ENCODE measurements at regions not wholly inside any gene's neighbourhood (a gene's known extent, or its start where the extent isn't known, plus 50 kb on each side); places are given as distances from the start of the nearest gene placed in this dataset.
A peak's percentile ranks its signal among the peaks of the same experiment; 100 is the strongest.

DNA sequence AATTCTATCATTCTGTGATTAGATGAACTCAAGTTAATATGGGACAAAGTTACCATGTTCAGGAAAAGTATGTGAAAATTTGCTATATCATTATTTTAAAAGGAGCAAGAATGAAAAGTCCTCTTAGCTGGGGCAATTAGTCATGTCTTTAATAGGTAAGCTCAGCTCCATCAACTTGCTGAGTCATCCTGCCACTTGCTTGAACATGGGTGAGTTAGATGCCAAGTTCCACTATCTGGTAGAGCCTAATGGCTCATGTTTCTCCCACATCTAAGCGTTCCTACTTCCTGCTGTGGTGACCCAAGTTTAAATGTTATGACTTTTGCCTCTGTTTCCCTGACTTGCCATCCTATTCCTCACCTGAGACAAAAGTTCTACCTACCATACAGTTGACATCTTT is 276.8 kb downstream of the ZNF674 start:
- no peak overlapping the region for H3K27ac Mint-ChIP-seq
- TF ChIP-seq, protein P1, sequence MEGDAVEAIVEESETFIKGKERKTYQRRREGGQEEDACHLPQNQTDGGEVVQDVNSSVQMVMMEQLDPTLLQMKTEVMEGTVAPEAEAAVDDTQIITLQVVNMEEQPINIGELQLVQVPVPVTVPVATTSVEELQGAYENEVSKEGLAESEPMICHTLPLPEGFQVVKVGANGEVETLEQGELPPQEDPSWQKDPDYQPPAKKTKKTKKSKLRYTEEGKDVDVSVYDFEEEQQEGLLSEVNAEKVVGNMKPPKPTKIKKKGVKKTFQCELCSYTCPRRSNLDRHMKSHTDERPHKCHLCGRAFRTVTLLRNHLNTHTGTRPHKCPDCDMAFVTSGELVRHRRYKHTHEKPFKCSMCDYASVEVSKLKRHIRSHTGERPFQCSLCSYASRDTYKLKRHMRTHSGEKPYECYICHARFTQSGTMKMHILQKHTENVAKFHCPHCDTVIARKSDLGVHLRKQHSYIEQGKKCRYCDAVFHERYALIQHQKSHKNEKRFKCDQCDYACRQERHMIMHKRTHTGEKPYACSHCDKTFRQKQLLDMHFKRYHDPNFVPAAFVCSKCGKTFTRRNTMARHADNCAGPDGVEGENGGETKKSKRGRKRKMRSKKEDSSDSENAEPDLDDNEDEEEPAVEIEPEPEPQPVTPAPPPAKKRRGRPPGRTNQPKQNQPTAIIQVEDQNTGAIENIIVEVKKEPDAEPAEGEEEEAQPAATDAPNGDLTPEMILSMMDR (IDR thresholded peaks at IDR 0.05), result no peak
- H3K27me3 Mint-ChIP-seq (ENCODE audit: insufficient read depth), result peaks cover 2% of the 10 kb centered on the region; the same call in 1 of the 2 replicates
- no peak overlapping the region for H3K4me3 Mint-ChIP-seq
- no peaks in the 10 kb centered on the region for H3K36me3 Mint-ChIP-seq (ENCODE audit: low read depth)
- H3K9me3 Mint-ChIP-seq, result no peaks in the 10 kb centered on the region
- H3K4me1 Mint-ChIP-seq (ENCODE audit: low read depth), result peaks cover 16% of the 10 kb centered on the region
- peak; percentile 32 for DNase-seq

DNA sequence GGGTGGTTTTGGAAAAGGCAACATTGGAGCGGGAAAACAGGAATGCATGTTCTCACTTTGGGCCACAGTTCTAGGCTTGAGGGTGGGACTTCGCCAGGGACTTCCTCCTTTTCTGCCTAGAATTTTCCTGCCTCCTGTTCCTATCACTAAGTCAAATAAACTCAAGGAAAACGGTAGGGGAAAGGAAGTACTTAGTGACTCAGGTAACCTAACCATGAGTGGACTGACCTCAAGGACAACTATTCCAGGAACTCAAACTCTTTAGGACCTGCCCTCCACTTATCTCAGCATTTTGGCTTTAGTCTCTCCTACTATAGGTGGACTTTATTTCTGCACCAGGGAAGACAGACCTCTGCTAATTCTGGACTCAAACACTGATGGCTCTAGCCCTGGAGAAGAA is 281.7 kb downstream of the ZNF674 start:
- TF ChIP-seq, protein P1 (IDR thresholded peaks at IDR 0.05), result no peak
- no peak for DNase-seq
- Mint-ChIP-seq H3K27ac (no peak overlapping the region), H3K36me3 (ENCODE audit: low read depth) (no peaks in the 10 kb centered on the region), H3K4me1 (ENCODE audit: low read depth) (peaks cover 20% of the 10 kb centered on the region), H3K4me3 (no peak overlapping the region), H3K27me3 (ENCODE audit: insufficient read depth) (peaks cover 2% of the 10 kb centered on the region; the same call in 1 of the 2 replicates), H3K9me3 (no peaks in the 10 kb centered on the region)

DNA sequence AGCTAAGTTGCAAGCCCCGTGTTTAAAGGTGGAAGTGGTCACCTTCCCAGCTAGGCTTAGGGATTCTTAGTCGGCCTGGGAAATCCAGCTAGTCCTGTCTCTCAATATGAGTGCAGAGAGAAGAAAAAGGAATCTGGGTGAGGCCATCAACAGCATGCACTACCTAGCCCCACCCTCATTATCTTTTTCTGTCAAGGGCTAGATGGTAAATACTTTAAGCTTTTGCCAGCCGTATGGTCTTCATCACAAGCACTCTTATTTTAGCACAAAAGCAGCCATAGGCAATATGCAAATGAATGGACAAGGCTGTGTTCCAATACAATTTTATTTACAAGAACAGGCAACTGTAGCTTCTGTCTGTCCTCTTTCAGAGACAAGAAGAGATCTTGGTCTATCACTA is 282.9 kb downstream of the ZNF674 start:
- Mint-ChIP-seq H3K4me1 (ENCODE audit: low read depth) (peaks cover 13% of the 10 kb centered on the region), H3K36me3 (ENCODE audit: low read depth) (no peaks in the 10 kb centered on the region), H3K27ac (no peak overlapping the region), H3K27me3 (ENCODE audit: insufficient read depth) (peaks cover 2% of the 10 kb centered on the region; the same call in 1 of the 2 replicates), H3K9me3 (no peaks in the 10 kb centered on the region), H3K4me3 (no peak overlapping the region)
- TF ChIP-seq, protein P1 (IDR thresholded peaks at IDR 0.05), result no peak
- no peak for DNase-seq

DNA sequence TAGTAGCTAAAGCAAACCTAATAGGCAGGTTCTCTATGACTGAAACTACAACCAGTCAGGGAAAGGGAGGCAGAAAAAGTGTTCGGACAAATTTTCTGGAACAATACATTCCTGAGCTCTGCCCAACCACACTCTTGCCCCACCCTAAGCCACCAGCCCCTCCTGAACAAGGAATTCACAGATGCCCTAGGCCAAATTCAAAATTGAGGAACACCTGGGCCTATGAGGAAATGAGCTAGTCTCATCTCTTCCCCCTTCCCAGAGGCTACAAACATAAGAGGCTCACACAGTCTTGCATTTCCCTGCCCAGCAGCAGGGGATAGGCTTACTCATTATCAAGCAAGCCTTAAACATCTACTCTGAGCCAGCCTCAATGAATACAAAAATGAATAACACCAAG is 284.7 kb downstream of the ZNF674 start:
- Mint-ChIP-seq H3K9me3 (no peaks in the 10 kb centered on the region), H3K4me1 (ENCODE audit: low read depth) (peaks cover 15% of the 10 kb centered on the region), H3K4me3 (no peak overlapping the region), H3K27ac (no peak overlapping the region), H3K36me3 (ENCODE audit: low read depth) (no peaks in the 10 kb centered on the region), H3K27me3 (ENCODE audit: insufficient read depth) (peaks cover 2% of the 10 kb centered on the region; the same call in 1 of the 2 replicates)
- DNase-seq, result no peak
- TF ChIP-seq, protein P1 (IDR thresholded peaks at IDR 0.05), result no peak

DNA sequence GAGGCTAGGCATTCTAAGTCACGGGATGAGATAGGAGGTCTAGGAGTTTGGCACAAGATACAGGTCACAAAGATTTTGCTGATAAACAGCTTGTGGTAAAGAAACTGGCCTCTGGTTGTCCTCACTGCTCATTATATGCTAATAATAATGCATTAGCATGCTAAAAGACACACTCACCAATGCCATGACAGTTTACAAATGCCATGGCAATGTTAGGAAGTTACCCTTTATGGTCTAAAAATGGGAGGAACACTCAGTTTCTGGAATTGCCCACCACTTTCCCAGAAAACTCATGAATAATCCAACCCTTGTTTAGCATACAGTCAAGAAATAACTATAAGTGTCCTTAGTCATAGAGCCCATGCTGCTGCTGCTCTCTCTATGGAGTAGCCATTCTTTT is 286.9 kb downstream of the ZNF674 start:
- Mint-ChIP-seq H3K27me3 (ENCODE audit: insufficient read depth) (no peaks in the 10 kb centered on the region), H3K27ac (no peak overlapping the region), H3K4me3 (no peak overlapping the region), H3K9me3 (no peaks in the 10 kb centered on the region), H3K4me1 (ENCODE audit: low read depth) (peaks cover 32% of the 10 kb centered on the region), H3K36me3 (ENCODE audit: low read depth) (no peaks in the 10 kb centered on the region)
- peak; percentile 20 for DNase-seq
- TF ChIP-seq, protein P1 (IDR thresholded peaks at IDR 0.05), result no peak

DNA sequence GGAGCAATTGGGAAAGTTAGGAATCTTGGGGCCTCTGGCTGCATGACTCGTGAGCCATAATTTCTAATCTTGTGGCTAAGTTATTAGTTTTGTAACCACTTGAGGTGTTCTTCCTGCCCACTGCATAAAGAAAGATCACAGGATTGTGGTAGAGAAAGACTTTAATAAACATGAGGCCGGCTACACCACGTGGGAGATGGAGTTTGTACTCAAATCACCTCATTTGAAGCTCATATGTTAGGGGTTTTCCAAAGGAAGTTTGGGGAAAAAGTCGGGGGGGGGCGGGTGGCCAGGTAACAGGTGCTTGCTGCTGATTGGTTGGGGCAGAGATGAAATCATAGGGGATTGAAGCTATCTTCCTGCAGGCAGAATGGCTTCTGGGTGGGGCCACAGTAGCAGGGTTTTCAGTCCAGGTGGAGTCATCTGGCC is 287.8 kb downstream of the ZNF674 start:
- Mint-ChIP-seq H3K36me3 (ENCODE audit: low read depth) (no peaks in the 10 kb centered on the region), H3K4me1 (ENCODE audit: low read depth) (peaks cover 34% of the 10 kb centered on the region), H3K4me3 (no peak overlapping the region), H3K27me3 (ENCODE audit: insufficient read depth) (no peaks in the 10 kb centered on the region), H3K9me3 (no peaks in the 10 kb centered on the region), H3K27ac (no peak overlapping the region)
- TF ChIP-seq, protein P1 (IDR thresholded peaks at IDR 0.05), result no peak
- DNase-seq, result no peak

Data from HFFc6 (cell line).